ENCODE measurements at regions not wholly inside any gene's neighbourhood (a gene's known extent, or its start where the extent isn't known, plus 50 kb on each side); places are given as distances from the start of the nearest gene placed in this dataset.

- Mint-ChIP-seq H3K4me3 (no peak overlapping the region), H3K9me3 (no peaks in the 10 kb centered on the region), H3K36me3 (ENCODE audit: low read depth) (no peaks in the 10 kb centered on the region), H3K27ac (no peak overlapping the region), H3K27me3 (no peaks in the 10 kb centered on the region), H3K4me1 (no peaks in the 10 kb centered on the region)
- no peak for DNase-seq
- CTCF ChIA-PET, result no interaction called here
- POLR2A ChIA-PET, result no interaction called here
Observed at GRCh38 chr18:51754566-51754965, 557.1 kb upstream of the MEX3C start.

GRCh38 chr18:51757255-51757924 lies 559.9 kb upstream of the MEX3C start:
- POLR2A ChIA-PET, result no interaction called here
- DNase-seq, result no peak
- Mint-ChIP-seq H3K9me3 (no peaks in the 10 kb centered on the region), H3K36me3 (ENCODE audit: low read depth) (no peaks in the 10 kb centered on the region), H3K4me1 (no peaks in the 10 kb centered on the region), H3K27me3 (no peaks in the 10 kb centered on the region), H3K4me3 (no peak overlapping the region), H3K27ac (no peak overlapping the region)
- CTCF ChIA-PET, result no interaction called here

- POLR2A ChIA-PET, result no interaction called here
- DNase-seq, result no peak
Observed at GRCh38 chr18:51762373-51762772, 564.9 kb upstream of the MEX3C start.

GRCh38 chr18:51765606-51766360 lies 568.3 kb upstream of the MEX3C start:
- H3K9me3 Mint-ChIP-seq, result no peaks in the 10 kb centered on the region
- no peaks in the 10 kb centered on the region for H3K4me1 Mint-ChIP-seq
- H3K4me3 Mint-ChIP-seq, result no peak overlapping the region
- CTCF ChIA-PET, result no interaction called here
- H3K27ac Mint-ChIP-seq, result no peak overlapping the region
- POLR2A ChIA-PET, result no interaction called here
- no peaks in the 10 kb centered on the region for H3K27me3 Mint-ChIP-seq
- no peak for DNase-seq
- no peaks in the 10 kb centered on the region for H3K36me3 Mint-ChIP-seq (ENCODE audit: low read depth)

More at GRCh38 chr18:51762373-51762772, 564.9 kb upstream of the MEX3C start:
- Mint-ChIP-seq H3K9me3 (no peaks in the 10 kb centered on the region), H3K4me1 (no peaks in the 10 kb centered on the region), H3K27ac (no peak overlapping the region), H3K36me3 (ENCODE audit: low read depth) (no peaks in the 10 kb centered on the region), H3K27me3 (no peaks in the 10 kb centered on the region), H3K4me3 (no peak overlapping the region)
- CTCF ChIA-PET, result no interaction called here

GRCh38 chr18:51767293-51767692 lies 569.8 kb upstream of the MEX3C start:
- Mint-ChIP-seq H3K4me3 (no peak overlapping the region), H3K27ac (no peak overlapping the region), H3K4me1 (no peaks in the 10 kb centered on the region), H3K36me3 (ENCODE audit: low read depth) (no peaks in the 10 kb centered on the region), H3K9me3 (no peaks in the 10 kb centered on the region), H3K27me3 (no peaks in the 10 kb centered on the region)
- ChIA-PET POLR2A (no interaction called here), CTCF (no interaction called here)
- DNase-seq, result no peak

- Mint-ChIP-seq H3K4me3 (no peak overlapping the region), H3K4me1 (no peaks in the 10 kb centered on the region), H3K9me3 (no peaks in the 10 kb centered on the region), H3K27ac (no peak overlapping the region), H3K36me3 (ENCODE audit: low read depth) (no peaks in the 10 kb centered on the region), H3K27me3 (no peaks in the 10 kb centered on the region)
- ChIA-PET POLR2A (no interaction called here), CTCF (no interaction called here)
- DNase-seq, result no peak
Observed at GRCh38 chr18:51778115-51778514, 561.9 kb upstream of the DCC start.

- no peak overlapping the region for H3K27ac Mint-ChIP-seq
- H3K4me1 Mint-ChIP-seq, result no peaks in the 10 kb centered on the region
- CTCF ChIA-PET, result no interaction called here
- POLR2A ChIA-PET, result no interaction called here
- H3K4me3 Mint-ChIP-seq, result no peak overlapping the region
- no peaks in the 10 kb centered on the region for H3K27me3 Mint-ChIP-seq
- DNase-seq, result no peak
- no peaks in the 10 kb centered on the region for H3K9me3 Mint-ChIP-seq
- H3K36me3 Mint-ChIP-seq (ENCODE audit: low read depth), result no peaks in the 10 kb centered on the region
Observed at GRCh38 chr18:51789871-51790270, 550.1 kb upstream of the DCC start.

- CTCF ChIA-PET, result no interaction called here
- Mint-ChIP-seq H3K9me3 (no peaks in the 10 kb centered on the region), H3K4me1 (no peaks in the 10 kb centered on the region), H3K27me3 (no peaks in the 10 kb centered on the region), H3K27ac (no peak overlapping the region), H3K36me3 (ENCODE audit: low read depth) (no peaks in the 10 kb centered on the region), H3K4me3 (no peak overlapping the region)
- DNase-seq, result no peak
- POLR2A ChIA-PET, result interaction anchor here (0.6 kb wide), 1 partner anchor 84 kb away, joined by 4 read pairs; no protein-coding TSS in a partner anchor
Observed at GRCh38 chr18:51801514-51801913, 538.5 kb upstream of the DCC start.

GRCh38 chr18:51802569-51803428 lies 537.2 kb upstream of the DCC start:
- H3K4me1 Mint-ChIP-seq, result no peaks in the 10 kb centered on the region
- no peaks in the 10 kb centered on the region for H3K9me3 Mint-ChIP-seq
- no peak overlapping the region for H3K4me3 Mint-ChIP-seq
- ChIA-PET CTCF (no interaction called here), POLR2A (no interaction called here)
- no peaks in the 10 kb centered on the region for H3K27me3 Mint-ChIP-seq
- no peaks in the 10 kb centered on the region for H3K36me3 Mint-ChIP-seq (ENCODE audit: low read depth)
- DNase-seq, result no peak
- H3K27ac Mint-ChIP-seq, result no peak overlapping the region

GRCh38 chr18:51807336-51807735 lies 532.7 kb upstream of the DCC start:
- no peak overlapping the region for H3K27ac Mint-ChIP-seq
- H3K4me1 Mint-ChIP-seq, result no peaks in the 10 kb centered on the region
- H3K9me3 Mint-ChIP-seq, result no peaks in the 10 kb centered on the region
- ChIA-PET CTCF (no interaction called here), POLR2A (no interaction called here)
- no peaks in the 10 kb centered on the region for H3K36me3 Mint-ChIP-seq (ENCODE audit: low read depth)
- no peaks in the 10 kb centered on the region for H3K27me3 Mint-ChIP-seq
- no peak for DNase-seq
- no peak overlapping the region for H3K4me3 Mint-ChIP-seq

GRCh38 chr18:51811883-51812282 lies 528.1 kb upstream of the DCC start:
- no peaks in the 10 kb centered on the region for H3K4me1 Mint-ChIP-seq
- POLR2A ChIA-PET, result no interaction called here
- no peak overlapping the region for H3K4me3 Mint-ChIP-seq
- CTCF ChIA-PET, result no interaction called here
- H3K9me3 Mint-ChIP-seq, result no peaks in the 10 kb centered on the region
- no peaks in the 10 kb centered on the region for H3K36me3 Mint-ChIP-seq (ENCODE audit: low read depth)
- no peak for DNase-seq
- H3K27me3 Mint-ChIP-seq, result no peaks in the 10 kb centered on the region
- H3K27ac Mint-ChIP-seq, result no peak overlapping the region

- Mint-ChIP-seq H3K27me3 (no peaks in the 10 kb centered on the region), H3K27ac (no peak overlapping the region), H3K36me3 (ENCODE audit: low read depth) (no peaks in the 10 kb centered on the region), H3K4me1 (no peaks in the 10 kb centered on the region), H3K9me3 (no peaks in the 10 kb centered on the region), H3K4me3 (no peak overlapping the region)
- CTCF ChIA-PET, result no interaction called here
- POLR2A ChIA-PET, result no interaction called here
- no peak for DNase-seq
Observed at GRCh38 chr18:51813740-51814139, 526.3 kb upstream of the DCC start.

GRCh38 chr18:51821610-51822009 lies 518.4 kb upstream of the DCC start:
- Mint-ChIP-seq H3K36me3 (ENCODE audit: low read depth) (no peaks in the 10 kb centered on the region), H3K9me3 (no peaks in the 10 kb centered on the region), H3K4me1 (no peaks in the 10 kb centered on the region), H3K27ac (no peak overlapping the region), H3K27me3 (no peaks in the 10 kb centered on the region), H3K4me3 (no peak overlapping the region)
- CTCF ChIA-PET, result no interaction called here
- DNase-seq, result no peak
- POLR2A ChIA-PET, result no interaction called here

Measured in activated CD4-positive, alpha-beta memory T cell treated with anti-CD3 and anti-CD28 coated beads, Interleukin-2, amount 10 ng/mL, durations not matched to agents 7 days and 5 days (primary cell).